Mesenchymal stem cell (in vitro differentiated cells and primary cell): ENCODE measurements at regions not wholly inside any gene's neighbourhood (a gene's known extent, or its start where the extent isn't known, plus 50 kb on each side); places are given as distances from the start of the nearest gene placed in this dataset.

ENCODE experiments used
- DNase-seq: peaks from one replicate; pipeline ENCODE4 v3.0.0-alpha.2; 2013
- H2AFZ ChIP-seq: one replicate; pipeline ENCODE4 v1.6.1; 2013; ENCODE audit warnings: low read depth, mild to moderate bottlenecking, control low read depth, inconsistent platforms, low read length, moderate library complexity
- H2AK5ac ChIP-seq: 2 replicates; pipeline ENCODE4 v1.6.1; 2013; ENCODE audit warnings: low read length, moderate library complexity, mild to moderate bottlenecking, inconsistent platforms; ENCODE audit not compliant: severe bottlenecking
- H2BK120ac ChIP-seq: one replicate; pipeline ENCODE4 v1.6.1; 2013; ENCODE audit warnings: low read depth, mild to moderate bottlenecking, inconsistent platforms, low read length, moderate library complexity
- H2BK12ac ChIP-seq, 2 experiments: one replicate each; pipeline ENCODE4 v1.6.1; 2013; ENCODE audit warnings: inconsistent platforms in 2 of 2, low read length in 2 of 2, mild to moderate bottlenecking in 2 of 2, moderate library complexity in 2 of 2, control low read depth in 1 of 2
- H2BK15ac ChIP-seq: one replicate; pipeline ENCODE4 v1.6.1; 2013; ENCODE audit warnings: mild to moderate bottlenecking, low read depth, inconsistent platforms; ENCODE audit not compliant: poor library complexity, severe bottlenecking
- H2BK5ac ChIP-seq: 2 replicates; pipeline ENCODE4 v1.6.1; 2013; ENCODE audit warnings: low read depth, mild to moderate bottlenecking, low read length, control low read depth, inconsistent platforms; ENCODE audit not compliant: poor library complexity, severe bottlenecking
- H3K14ac ChIP-seq, 2 experiments: one replicate each; pipeline ENCODE4 v1.6.1; 2013; ENCODE audit warnings: inconsistent platforms in 2 of 2, low read length in 2 of 2, control low read depth in 1 of 2, mild to moderate bottlenecking in 1 of 2, moderate library complexity in 1 of 2
- H3K18ac ChIP-seq, 2 experiments: one replicate each; pipeline ENCODE4 v1.6.1; 2013; ENCODE audit warnings: inconsistent platforms in 2 of 2, low read length in 2 of 2, control low read depth in 1 of 2, low read depth in 1 of 2, mild to moderate bottlenecking in 1 of 2
- H3K23ac ChIP-seq, 2 experiments: one replicate each; pipeline ENCODE4 v1.6.1; 2013; ENCODE audit warnings: inconsistent platforms in 2 of 2, low read length in 2 of 2, mild to moderate bottlenecking in 2 of 2, moderate library complexity in 2 of 2, control low read depth in 1 of 2
- H3K27ac ChIP-seq: 2 replicates; pipeline ENCODE4 v1.5.1; 2013; ENCODE audit warnings: mild to moderate bottlenecking, moderate library complexity, low read length, control low read depth, inconsistent platforms; ENCODE audit not compliant: poor library complexity, severe bottlenecking
- H3K27me3 ChIP-seq, 2 experiments: 2 replicates each; pipeline versions ENCODE4 v1.6.1 to v1.7.0; 2013; ENCODE audit warnings: low read length in 2 of 2, mild to moderate bottlenecking in 2 of 2, moderate library complexity in 2 of 2, control low read depth in 1 of 2, inconsistent platforms in 1 of 2; ENCODE audit not compliant: control insufficient read depth in 1 of 2, insufficient read depth in 1 of 2
- H3K36me3 ChIP-seq, 2 experiments: 2 replicates each; pipeline versions ENCODE4 v1.6.1 to v1.7.0; 2013; ENCODE audit warnings: low read length in 2 of 2, control low read depth in 1 of 2, inconsistent platforms in 1 of 2, low read depth in 1 of 2, mild to moderate bottlenecking in 1 of 2; ENCODE audit not compliant: insufficient read depth in 2 of 2, control insufficient read depth in 1 of 2
- H3K4ac ChIP-seq, 2 experiments: one replicate each; pipeline ENCODE4 v1.6.1; 2013; ENCODE audit warnings: inconsistent platforms in 2 of 2, low read length in 2 of 2, mild to moderate bottlenecking in 2 of 2, moderate library complexity in 2 of 2, control low read depth in 1 of 2, low read depth in 1 of 2
- H3K4me1 ChIP-seq: 2 replicates; pipeline ENCODE4 v1.6.1; 2013; ENCODE audit warnings: low read depth, low read length, control low read depth; ENCODE audit not compliant: control insufficient read depth, insufficient read depth
- H3K4me2 ChIP-seq: 2 replicates; pipeline ENCODE4 v1.6.1; 2013; ENCODE audit warnings: low read length, mild to moderate bottlenecking, inconsistent platforms; ENCODE audit not compliant: poor library complexity, severe bottlenecking
- H3K4me3 ChIP-seq, 2 experiments: 2 replicates each; pipeline versions ENCODE4 v1.5.1 to v1.7.0; 2013; ENCODE audit warnings: low read length in 2 of 2, mild to moderate bottlenecking in 2 of 2, control low read depth in 1 of 2, low read depth in 1 of 2; ENCODE audit not compliant: insufficient read depth in 1 of 2
- H3K79me1 ChIP-seq: replicated peaks from 2 replicates; pipeline ENCODE4 v1.6.1; 2013; ENCODE audit warnings: mild to moderate bottlenecking, control low read depth, low read length, inconsistent platforms; ENCODE audit not compliant: poor library complexity, severe bottlenecking
- H3K9ac ChIP-seq: 2 replicates; pipeline ENCODE4 v1.7.0; 2013; ENCODE audit warnings: mild to moderate bottlenecking, low read length, moderate library complexity
- H3K9me3 ChIP-seq: 2 replicates; pipeline ENCODE4 v1.7.0; 2013; ENCODE audit warnings: mild to moderate bottlenecking, low read length; ENCODE audit not compliant: control insufficient read depth
- H4K8ac ChIP-seq: one replicate; pipeline ENCODE4 v1.6.1; 2013; ENCODE audit warnings: inconsistent platforms, mild to moderate bottlenecking, low read length, moderate library complexity
- H4K91ac ChIP-seq: one replicate; pipeline ENCODE4 v1.6.1; 2013; ENCODE audit warnings: mild to moderate bottlenecking, low read length, inconsistent platforms
- WGBS: methylation state at CpG from one replicate; pipeline ENCODE4 v1.1.7; 2013; ENCODE audit warnings: mixed read lengths; 5-methylcytosine and 5-hydroxymethylcytosine counted together

DNA sequence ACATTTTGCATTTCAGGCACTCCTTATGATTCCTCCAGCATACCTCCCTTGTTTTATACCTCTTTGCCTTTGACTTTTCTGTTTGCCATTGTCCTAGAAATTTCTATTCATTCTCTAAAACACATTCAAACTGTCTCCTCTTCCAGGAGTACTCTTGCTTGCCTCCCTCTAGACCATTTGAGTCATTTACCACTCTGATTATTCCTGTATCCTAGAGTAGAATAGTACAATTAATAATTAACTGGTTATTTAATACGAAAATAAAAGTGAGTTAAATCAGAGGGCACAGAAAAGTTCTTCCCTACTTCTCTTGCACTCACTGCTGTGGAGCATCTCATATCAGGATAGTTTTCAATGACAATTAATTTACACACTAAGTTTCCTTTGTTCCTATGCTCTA lies 290.2 kb upstream of the RORA start:
- no peak overlapping the region for H4K91ac ChIP-seq
- H2BK15ac ChIP-seq = no peak overlapping the region
- H3K14ac ChIP-seq = no peak overlapping the region
- no peaks in the 10 kb centered on the region for H3K36me3 ChIP-seq
- no peak overlapping the region for H3K9ac ChIP-seq
- H2BK12ac ChIP-seq = no peak overlapping the region
- no peak overlapping the region for H3K4ac ChIP-seq
- no peak overlapping the region for H2AK5ac ChIP-seq
- no peaks in the 10 kb centered on the region for H3K27me3 ChIP-seq
- H2BK120ac ChIP-seq = no peak overlapping the region
- WGBS = no CpG with 5 or more reads among the region's 1 CpG
- DNase-seq = no peak
- no peak overlapping the region for H3K27ac ChIP-seq
- H3K79me1 ChIP-seq = no peaks in the 10 kb centered on the region
- H3K4me1 ChIP-seq = no peaks in the 10 kb centered on the region
- no peak overlapping the region for H3K4me3 ChIP-seq
- H2AFZ ChIP-seq = no peak overlapping the region
- no peak overlapping the region for H3K4me2 ChIP-seq
- no peak overlapping the region for H2BK5ac ChIP-seq
- H3K9me3 ChIP-seq = no peaks in the 10 kb centered on the region
- H3K18ac ChIP-seq = no peak overlapping the region
- H4K8ac ChIP-seq = no peak overlapping the region
- H3K23ac ChIP-seq = no peak overlapping the region

DNA sequence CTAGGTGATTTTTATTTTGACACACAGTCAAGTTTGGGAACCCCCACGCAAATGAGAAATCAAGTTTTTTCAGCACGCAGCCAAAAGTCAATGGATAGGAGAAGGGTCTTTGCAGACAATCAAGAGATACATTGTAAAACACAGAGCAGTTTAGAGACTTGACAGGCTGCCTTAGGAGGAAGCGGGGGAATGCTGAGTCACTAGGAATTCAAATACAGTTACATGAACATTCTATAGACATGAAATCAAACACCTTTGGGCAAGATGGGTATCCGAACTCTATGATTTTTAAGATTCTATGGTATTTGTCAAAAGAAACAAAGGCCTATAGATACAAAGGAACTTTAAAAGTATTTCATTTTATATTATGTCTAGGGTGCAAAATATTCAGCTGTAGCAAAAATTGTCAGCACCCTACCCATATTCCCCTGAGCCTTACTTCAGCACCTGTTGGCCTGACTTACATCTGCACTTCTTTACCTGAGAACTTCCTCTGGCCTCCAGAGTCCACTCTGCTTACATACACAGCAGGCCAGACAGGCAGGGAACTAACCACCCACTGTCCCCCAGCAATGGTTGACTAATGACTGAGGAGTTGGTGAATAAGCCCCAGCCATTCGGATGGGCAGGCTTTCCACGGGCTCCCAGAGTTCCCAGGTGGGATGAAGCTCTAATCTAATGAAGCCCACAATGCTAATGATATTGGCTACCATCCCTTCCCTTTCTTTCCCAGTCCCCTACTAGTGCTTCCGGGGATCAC lies 289.3 kb upstream of the RORA start:
- H3K27me3 ChIP-seq = no peaks in the 10 kb centered on the region
- no peak overlapping the region for H2BK12ac ChIP-seq
- H3K9me3 ChIP-seq = no peaks in the 10 kb centered on the region
- H2BK5ac ChIP-seq = no peak overlapping the region
- no peak overlapping the region for H3K23ac ChIP-seq
- H3K14ac ChIP-seq = no peak overlapping the region
- H3K36me3 ChIP-seq = no peaks in the 10 kb centered on the region
- H3K9ac ChIP-seq = no peak overlapping the region
- H4K91ac ChIP-seq = no peak overlapping the region
- no peaks in the 10 kb centered on the region for H3K4me1 ChIP-seq
- H4K8ac ChIP-seq = no peak overlapping the region
- no peak overlapping the region for H3K4me3 ChIP-seq
- H2AFZ ChIP-seq = no peak overlapping the region
- H3K18ac ChIP-seq = no peak overlapping the region
- no peak for DNase-seq
- no peaks in the 10 kb centered on the region for H3K79me1 ChIP-seq
- H3K4ac ChIP-seq = no peak overlapping the region
- no peak overlapping the region for H3K27ac ChIP-seq
- H3K4me2 ChIP-seq = no peak overlapping the region
- 74% methylated on average over 5 of the region's 7 CpGs for WGBS
- no peak overlapping the region for H2BK15ac ChIP-seq
- H2AK5ac ChIP-seq = no peak overlapping the region
- H2BK120ac ChIP-seq = no peak overlapping the region

DNA sequence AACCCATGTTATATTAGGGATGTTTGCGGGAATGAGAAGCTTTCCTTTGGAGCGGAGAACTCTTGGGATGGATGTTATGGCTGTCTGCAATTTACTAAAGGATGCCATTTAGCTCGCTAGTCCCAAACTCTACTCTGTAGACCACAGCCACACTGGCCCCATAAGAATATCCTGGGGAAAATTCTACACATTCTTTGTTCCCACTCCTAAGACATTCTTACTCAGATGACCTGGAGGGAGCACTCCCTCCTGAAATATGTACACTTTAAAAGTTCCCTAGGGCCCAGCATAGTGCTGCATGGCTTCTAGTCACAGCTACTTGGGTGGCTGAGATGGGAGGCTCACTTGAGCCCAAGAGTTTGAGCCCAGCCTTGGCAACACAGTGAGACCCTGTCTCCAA lies 288.7 kb upstream of the RORA start:
- Histone ChIP-seq H3K18ac (no peak overlapping the region), H3K79me1 (no peaks in the 10 kb centered on the region), H2BK5ac (no peak overlapping the region), H2BK120ac (no peak overlapping the region), H3K4me1 (no peaks in the 10 kb centered on the region), H3K14ac (no peak overlapping the region), H4K91ac (no peak overlapping the region), H3K4ac (no peak overlapping the region), H3K4me3 (no peak overlapping the region), H3K27ac (no peak overlapping the region), H3K36me3 (no peaks in the 10 kb centered on the region), H3K4me2 (no peak overlapping the region), H2AFZ (no peak overlapping the region), H3K9me3 (no peaks in the 10 kb centered on the region), H2BK12ac (no peak overlapping the region), H4K8ac (no peak overlapping the region), H3K23ac (no peak overlapping the region), H2AK5ac (no peak overlapping the region), H3K9ac (no peak overlapping the region), H3K27me3 (no peaks in the 10 kb centered on the region), H2BK15ac (no peak overlapping the region)
- no peak for DNase-seq
- 85% methylated on average over 3 of the region's 3 CpGs for WGBS

DNA sequence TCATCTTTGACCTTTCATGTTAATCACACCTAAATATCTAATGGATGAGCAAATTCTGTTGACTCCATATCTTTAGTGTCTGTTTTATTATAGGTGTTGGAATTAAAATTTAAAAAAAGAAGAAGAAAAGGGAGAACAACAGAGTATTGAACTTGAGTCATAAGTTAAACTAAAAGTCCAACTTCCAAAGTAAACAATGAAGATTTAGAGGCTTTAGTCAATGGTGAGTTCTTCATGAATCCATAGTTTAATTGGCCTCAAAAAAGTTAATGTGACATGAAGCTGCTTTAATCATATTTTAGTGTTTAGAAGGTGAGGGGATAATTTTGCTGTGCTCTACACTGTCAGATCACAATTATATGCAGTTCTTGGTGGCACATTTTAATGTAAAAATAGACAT lies 288.2 kb upstream of the RORA start:
- Histone ChIP-seq H3K27ac (no peak overlapping the region), H3K4me1 (no peaks in the 10 kb centered on the region), H2BK15ac (no peak overlapping the region), H3K23ac (no peak overlapping the region), H3K4me3 (no peak overlapping the region), H3K9me3 (no peaks in the 10 kb centered on the region), H4K91ac (no peak overlapping the region), H3K27me3 (no peaks in the 10 kb centered on the region), H3K18ac (no peak overlapping the region), H4K8ac (no peak overlapping the region), H2AFZ (no peak overlapping the region), H3K4ac (no peak overlapping the region), H2BK12ac (no peak overlapping the region), H3K36me3 (no peaks in the 10 kb centered on the region), H3K79me1 (no peaks in the 10 kb centered on the region), H3K4me2 (no peak overlapping the region), H2BK120ac (no peak overlapping the region), H3K14ac (no peak overlapping the region), H2AK5ac (no peak overlapping the region), H3K9ac (no peak overlapping the region), H2BK5ac (no peak overlapping the region)
- no peak for DNase-seq
